K562 (cell line): ENCODE measurements at regions not wholly inside any gene's neighbourhood (a gene's known extent, or its start where the extent isn't known, plus 50 kb on each side); places are given as distances from the start of the nearest gene placed in this dataset.

Source experiments
- BCL6 ChIP-seq: fragments of 250-450 bp; sonication (Bioruptor Pico); IDR thresholded peaks from 2 replicates; pipeline ENCODE4 v1.4.0; 2020
- KDM5B ChIP-seq: fragments of 200-600 bp; sonication (generic); IDR thresholded peaks from 2 replicates; pipeline ENCODE4 v1.6.1; 2012; ENCODE audit warnings: low read depth, mild to moderate bottlenecking, moderate library complexity, low read length, control low read depth, inconsistent platforms; ENCODE audit not compliant: insufficient replicate concordance
- RBFOX2 ChIP-seq: fragments of 200-400 bp; formaldehyde crosslinking; IDR thresholded peaks from 2 replicates; pipeline ENCODE4 v1.6.1; 2017; ENCODE audit warnings: low read depth, mild to moderate bottlenecking, low read length, moderate library complexity
- ZNF282 ChIP-seq: sonication (generic); formaldehyde crosslinking; IDR thresholded peaks from 2 replicates; pipeline ENCODE4 v1.8.1; 2023; ENCODE audit warnings: missing genetic modification reagents
- TF ChIP-seq, protein P1 (sequence below): sonication (generic); formaldehyde crosslinking; IDR thresholded peaks from 2 replicates; pipeline ENCODE4 v1.8.0; 2022; ENCODE audit warnings: mild to moderate bottlenecking, missing genetic modification reagents
- TF ChIP-seq, protein P2 (sequence below): fragments of 450-650 bp; IDR thresholded peaks from 2 replicates; pipeline ENCODE4 v1.6.1; 2016; ENCODE audit warnings: low read depth
- TF ChIP-seq, protein P3 (sequence below): fragments of 250-450 bp; sonication (Bioruptor Pico); IDR thresholded peaks from 2 replicates; pipeline ENCODE4 v1.5.0; 2021

DNA sequence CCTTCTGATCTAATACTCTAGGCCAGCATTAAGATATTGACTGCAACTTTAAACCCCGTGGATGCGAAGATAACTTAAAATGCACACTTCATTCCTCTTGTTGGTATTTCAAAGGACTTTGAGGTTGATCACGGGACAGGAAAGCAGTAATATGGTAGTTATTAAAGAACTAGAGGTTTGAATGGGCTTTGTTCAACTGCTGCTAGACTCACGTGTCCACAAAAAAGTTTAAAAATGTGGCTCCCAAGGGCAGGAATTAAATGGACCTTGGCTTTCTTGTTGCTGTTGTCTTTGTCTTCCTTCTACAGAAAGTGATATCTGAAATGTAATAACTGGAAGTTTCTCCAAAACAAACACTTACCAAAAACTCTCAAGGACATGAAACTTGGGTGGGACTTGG is 186.3 kb downstream of the XPNPEP1 start (continued):
- TF ChIP-seq, protein P1, sequence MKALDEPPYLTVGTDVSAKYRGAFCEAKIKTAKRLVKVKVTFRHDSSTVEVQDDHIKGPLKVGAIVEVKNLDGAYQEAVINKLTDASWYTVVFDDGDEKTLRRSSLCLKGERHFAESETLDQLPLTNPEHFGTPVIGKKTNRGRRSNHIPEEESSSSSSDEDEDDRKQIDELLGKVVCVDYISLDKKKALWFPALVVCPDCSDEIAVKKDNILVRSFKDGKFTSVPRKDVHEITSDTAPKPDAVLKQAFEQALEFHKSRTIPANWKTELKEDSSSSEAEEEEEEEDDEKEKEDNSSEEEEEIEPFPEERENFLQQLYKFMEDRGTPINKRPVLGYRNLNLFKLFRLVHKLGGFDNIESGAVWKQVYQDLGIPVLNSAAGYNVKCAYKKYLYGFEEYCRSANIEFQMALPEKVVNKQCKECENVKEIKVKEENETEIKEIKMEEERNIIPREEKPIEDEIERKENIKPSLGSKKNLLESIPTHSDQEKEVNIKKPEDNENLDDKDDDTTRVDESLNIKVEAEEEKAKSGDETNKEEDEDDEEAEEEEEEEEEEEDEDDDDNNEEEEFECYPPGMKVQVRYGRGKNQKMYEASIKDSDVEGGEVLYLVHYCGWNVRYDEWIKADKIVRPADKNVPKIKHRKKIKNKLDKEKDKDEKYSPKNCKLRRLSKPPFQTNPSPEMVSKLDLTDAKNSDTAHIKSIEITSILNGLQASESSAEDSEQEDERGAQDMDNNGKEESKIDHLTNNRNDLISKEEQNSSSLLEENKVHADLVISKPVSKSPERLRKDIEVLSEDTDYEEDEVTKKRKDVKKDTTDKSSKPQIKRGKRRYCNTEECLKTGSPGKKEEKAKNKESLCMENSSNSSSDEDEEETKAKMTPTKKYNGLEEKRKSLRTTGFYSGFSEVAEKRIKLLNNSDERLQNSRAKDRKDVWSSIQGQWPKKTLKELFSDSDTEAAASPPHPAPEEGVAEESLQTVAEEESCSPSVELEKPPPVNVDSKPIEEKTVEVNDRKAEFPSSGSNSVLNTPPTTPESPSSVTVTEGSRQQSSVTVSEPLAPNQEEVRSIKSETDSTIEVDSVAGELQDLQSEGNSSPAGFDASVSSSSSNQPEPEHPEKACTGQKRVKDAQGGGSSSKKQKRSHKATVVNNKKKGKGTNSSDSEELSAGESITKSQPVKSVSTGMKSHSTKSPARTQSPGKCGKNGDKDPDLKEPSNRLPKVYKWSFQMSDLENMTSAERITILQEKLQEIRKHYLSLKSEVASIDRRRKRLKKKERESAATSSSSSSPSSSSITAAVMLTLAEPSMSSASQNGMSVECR (CRISPR knock-in tag): no peak
- TF ChIP-seq BCL6 (CRISPR knock-in tag) (no peak), RBFOX2 (no peak), KDM5B (no peak), ZNF282 (no peak)
- TF ChIP-seq, protein P2, sequence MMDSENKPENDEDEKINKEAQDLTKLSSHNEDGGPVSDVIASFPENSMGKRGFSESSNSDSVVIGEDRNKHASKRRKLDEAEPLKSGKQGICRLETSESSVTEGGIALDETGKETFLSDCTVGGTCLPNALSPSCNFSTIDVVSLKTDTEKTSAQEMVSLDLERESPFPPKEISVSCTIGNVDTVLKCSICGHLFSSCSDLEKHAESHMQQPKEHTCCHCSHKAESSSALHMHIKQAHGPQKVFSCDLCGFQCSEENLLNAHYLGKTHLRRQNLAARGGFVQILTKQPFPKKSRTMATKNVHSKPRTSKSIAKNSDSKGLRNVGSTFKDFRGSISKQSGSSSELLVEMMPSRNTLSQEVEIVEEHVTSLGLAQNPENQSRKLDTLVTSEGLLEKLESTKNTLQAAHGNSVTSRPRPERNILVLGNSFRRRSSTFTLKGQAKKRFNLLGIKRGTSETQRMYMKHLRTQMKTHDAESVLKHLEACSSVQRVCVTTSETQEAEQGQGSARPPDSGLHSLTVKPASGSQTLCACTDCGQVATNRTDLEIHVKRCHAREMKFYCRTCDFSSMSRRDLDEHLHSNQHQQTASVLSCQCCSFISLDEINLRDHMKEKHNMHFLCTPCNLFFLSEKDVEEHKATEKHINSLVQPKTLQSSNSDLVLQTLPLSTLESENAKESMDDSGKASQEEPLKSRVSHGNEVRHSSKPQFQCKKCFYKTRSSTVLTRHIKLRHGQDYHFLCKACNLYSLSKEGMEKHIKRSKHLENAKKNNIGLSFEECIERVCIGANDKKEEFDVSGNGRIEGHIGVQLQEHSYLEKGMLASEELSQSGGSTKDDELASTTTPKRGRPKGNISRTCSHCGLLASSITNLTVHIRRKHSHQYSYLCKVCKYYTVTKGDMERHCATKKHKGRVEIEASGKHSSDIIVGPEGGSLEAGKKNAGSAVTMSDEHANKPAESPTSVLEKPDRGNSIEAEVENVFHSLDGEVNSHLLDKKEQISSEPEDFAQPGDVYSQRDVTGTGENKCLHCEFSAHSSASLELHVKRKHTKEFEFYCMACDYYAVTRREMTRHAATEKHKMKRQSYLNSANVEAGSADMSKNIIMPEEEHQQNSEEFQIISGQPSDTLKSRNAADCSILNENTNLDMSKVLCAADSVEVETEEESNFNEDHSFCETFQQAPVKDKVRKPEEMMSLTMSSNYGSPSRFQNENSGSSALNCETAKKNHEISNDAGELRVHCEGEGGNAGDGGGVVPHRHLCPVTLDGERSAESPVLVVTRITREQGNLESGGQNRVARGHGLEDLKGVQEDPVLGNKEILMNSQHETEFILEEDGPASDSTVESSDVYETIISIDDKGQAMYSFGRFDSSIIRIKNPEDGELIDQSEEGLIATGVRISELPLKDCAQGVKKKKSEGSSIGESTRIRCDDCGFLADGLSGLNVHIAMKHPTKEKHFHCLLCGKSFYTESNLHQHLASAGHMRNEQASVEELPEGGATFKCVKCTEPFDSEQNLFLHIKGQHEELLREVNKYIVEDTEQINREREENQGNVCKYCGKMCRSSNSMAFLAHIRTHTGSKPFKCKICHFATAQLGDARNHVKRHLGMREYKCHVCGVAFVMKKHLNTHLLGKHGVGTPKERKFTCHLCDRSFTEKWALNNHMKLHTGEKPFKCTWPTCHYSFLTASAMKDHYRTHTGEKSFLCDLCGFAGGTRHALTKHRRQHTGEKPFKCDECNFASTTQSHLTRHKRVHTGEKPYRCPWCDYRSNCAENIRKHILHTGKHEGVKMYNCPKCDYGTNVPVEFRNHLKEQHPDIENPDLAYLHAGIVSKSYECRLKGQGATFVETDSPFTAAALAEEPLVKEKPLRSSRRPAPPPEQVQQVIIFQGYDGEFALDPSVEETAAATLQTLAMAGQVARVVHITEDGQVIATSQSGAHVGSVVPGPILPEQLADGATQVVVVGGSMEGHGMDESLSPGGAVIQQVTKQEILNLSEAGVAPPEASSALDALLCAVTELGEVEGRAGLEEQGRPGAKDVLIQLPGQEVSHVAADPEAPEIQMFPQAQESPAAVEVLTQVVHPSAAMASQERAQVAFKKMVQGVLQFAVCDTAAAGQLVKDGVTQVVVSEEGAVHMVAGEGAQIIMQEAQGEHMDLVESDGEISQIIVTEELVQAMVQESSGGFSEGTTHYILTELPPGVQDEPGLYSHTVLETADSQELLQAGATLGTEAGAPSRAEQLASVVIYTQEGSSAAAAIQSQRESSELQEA: no peak
- TF ChIP-seq, protein P3, sequence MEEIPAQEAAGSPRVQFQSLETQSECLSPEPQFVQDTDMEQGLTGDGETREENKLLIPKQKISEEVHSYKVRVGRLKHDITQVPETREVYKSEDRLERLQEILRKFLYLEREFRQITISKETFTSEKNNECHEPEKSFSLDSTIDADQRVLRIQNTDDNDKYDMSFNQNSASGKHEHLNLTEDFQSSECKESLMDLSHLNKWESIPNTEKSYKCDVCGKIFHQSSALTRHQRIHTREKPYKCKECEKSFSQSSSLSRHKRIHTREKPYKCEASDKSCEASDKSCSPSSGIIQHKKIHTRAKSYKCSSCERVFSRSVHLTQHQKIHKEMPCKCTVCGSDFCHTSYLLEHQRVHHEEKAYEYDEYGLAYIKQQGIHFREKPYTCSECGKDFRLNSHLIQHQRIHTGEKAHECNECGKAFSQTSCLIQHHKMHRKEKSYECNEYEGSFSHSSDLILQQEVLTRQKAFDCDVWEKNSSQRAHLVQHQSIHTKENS (CRISPR knock-in tag): no peak
